Aorta (tissue), 5 donors: ENCODE measurements at regions not wholly inside any gene's neighbourhood (a gene's known extent, or its start where the extent isn't known, plus 50 kb on each side); places are given as distances from the start of the nearest gene placed in this dataset.
"Not testable (repeated sequence)": the region's sequence is repeated elsewhere in the genome, so short reads cannot be mapped to it uniquely, and the experiment has no call there.

Experiments used
- ATAC-seq: fragments of 200-7000 bp; cut with Tn5 transposase; one replicate; pipeline ENCODE4 v1.9.1; 2022; ENCODE audit warnings: moderate library complexity; ENCODE audit not compliant: low FRiP score
- DNase-seq, 2 donors: peaks; one replicate each; pipeline ENCODE4 v3.0.0-alpha.2; 2020
- H3K27ac ChIP-seq, 2 donors: one replicate each; pipeline ENCODE4 v1.5.1; 2013; ENCODE audit warnings: low read length in 2 of 2, mild to moderate bottlenecking in 2 of 2, moderate library complexity in 2 of 2, control low read depth in 1 of 2, inconsistent platforms in 1 of 2, low read depth in 1 of 2
- H3K27me3 ChIP-seq, 2 donors: one replicate each; pipeline ENCODE4 v1.6.1; 2013; ENCODE audit warnings: control low read depth in 1 of 2, low read length in 1 of 2, mild to moderate bottlenecking in 1 of 2, moderate library complexity in 1 of 2; ENCODE audit not compliant: insufficient read depth in 2 of 2, control insufficient read depth in 1 of 2
- H3K36me3 ChIP-seq, 2 donors: one replicate each; pipeline ENCODE4 v1.6.1; 2013; ENCODE audit warnings: control low read depth in 1 of 2, low read length in 1 of 2, mild to moderate bottlenecking in 1 of 2; ENCODE audit not compliant: insufficient read depth in 2 of 2, control insufficient read depth in 1 of 2
- H3K4me1 ChIP-seq, 2 donors: one replicate each; pipeline ENCODE4 v1.6.1; 2013; ENCODE audit warnings: low read length in 2 of 2, control low read depth in 1 of 2, mild to moderate bottlenecking in 1 of 2, moderate library complexity in 1 of 2; ENCODE audit not compliant: insufficient read depth in 2 of 2, control insufficient read depth in 1 of 2
- H3K4me3 ChIP-seq, 2 donors: one replicate each; pipeline ENCODE4 v1.5.1; 2013; ENCODE audit warnings: low read length in 2 of 2, control low read depth in 1 of 2, mild to moderate bottlenecking in 1 of 2
- H3K9me3 ChIP-seq: one replicate; pipeline ENCODE4 v1.6.1; 2013; ENCODE audit warnings: mild to moderate bottlenecking, low read length; ENCODE audit not compliant: control insufficient read depth
- WGBS, 2 donors: extraction: QIAGEN DNeasy Blood & Tissue Kit; methylation state at CpG; one replicate each; pipeline ENCODE4 v1.1.7; 2013; 5-methylcytosine and 5-hydroxymethylcytosine counted together
- intact Hi-C, 2 donors: fragments of 100-400 bp; cut with DNase I; formaldehyde crosslinking; loops; one replicate each; pipeline versions ENCODE4 v1.14.2 to v1.15.0; 2022
- donor health status: healthy with polysubstance abuse.
- donor health status: Bipolar disorder and iron deficiency.
- donor health status: DM: no; HTN: no; CAD: no.
- donor health status: DM: no; HTN: no; CAD: no.
- donor health status: DM: yes; HTN: yes; CAD: no.

DNA sequence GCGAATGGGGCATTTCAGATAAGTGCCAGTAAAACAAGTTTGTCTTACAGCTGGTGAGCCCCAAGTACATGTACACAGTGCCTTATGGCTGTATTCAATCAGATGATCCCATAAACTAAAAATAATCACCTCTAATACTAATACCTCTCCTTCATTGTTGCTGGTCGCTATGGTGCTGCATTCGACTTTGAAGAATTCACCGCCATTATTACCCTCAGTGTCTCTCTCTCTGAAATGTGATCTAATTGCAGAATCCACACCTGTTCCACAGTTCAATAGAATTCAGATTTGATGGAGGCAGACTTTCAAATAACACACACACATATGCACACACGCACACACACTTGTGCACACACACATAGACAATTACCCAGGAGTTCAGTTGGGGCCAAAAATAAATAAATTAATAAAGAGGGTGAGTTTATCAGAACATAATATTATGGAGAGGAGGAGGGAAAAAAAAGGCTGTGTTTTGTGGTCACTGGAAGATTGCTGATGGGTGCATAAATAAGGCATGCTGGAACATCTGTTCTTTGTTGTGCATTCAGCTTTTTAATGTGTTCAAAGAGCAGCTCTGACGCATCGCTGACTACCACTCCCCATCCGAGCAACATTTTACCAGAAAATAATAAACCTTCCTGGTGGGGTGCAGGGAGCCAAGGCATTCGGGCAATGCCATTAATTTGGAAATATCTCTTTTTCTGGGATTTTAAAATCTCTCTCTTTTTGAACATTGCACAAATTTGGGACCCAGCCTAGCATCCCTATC lies 235.7 kb downstream of the SATB1 start:
- ATAC-seq (no peak), DNase-seq (no peak)
- no peaks in the 10 kb centered on the region for H3K36me3 ChIP-seq
- no peak overlapping the region for H3K4me3 ChIP-seq
- no peak overlapping the region for H3K27ac ChIP-seq
- 77 to 84% methylated on average over 9 of the region's 9 CpGs for whole genome bisulfite sequencing, 2 donors
- intact Hi-C loops: no loop called here
- no peaks in the 10 kb centered on the region for H3K4me1 ChIP-seq
- H3K9me3 ChIP-seq: no peaks in the 10 kb centered on the region
- H3K27me3 ChIP-seq: no peaks in the 10 kb centered on the region

- WGBS, 2 donors: 54 to 56% methylated on average over 3 of the region's 3 CpGs
- no peaks in the 10 kb centered on the region for H3K27me3 ChIP-seq
- H3K9me3 ChIP-seq: no peaks in the 10 kb centered on the region
- H3K4me1 ChIP-seq: no peaks in the 10 kb centered on the region
- no peak overlapping the region for H3K27ac ChIP-seq
- H3K36me3 ChIP-seq: no peaks in the 10 kb centered on the region
- no peak for DNase-seq
- intact Hi-C loops: no loop called here
- no peak overlapping the region for H3K4me3 ChIP-seq
- ATAC-seq: no peak
Observed at GRCh38 chr3:18188491-18188890, 236.6 kb downstream of the SATB1 start.

- Histone ChIP-seq H3K27ac (no peak overlapping the region), H3K9me3 (no peaks in the 10 kb centered on the region), H3K4me3 (no peak overlapping the region), H3K4me1 (no peaks in the 10 kb centered on the region), H3K36me3 (no peaks in the 10 kb centered on the region), H3K27me3 (no peaks in the 10 kb centered on the region)
- intact Hi-C loops: no loop called here
- ATAC-seq: no peak
- 91 to 95% methylated on average over 1 of the region's 1 CpG for WGBS, 2 donors
- DNase-seq: no peak
Observed at GRCh38 chr3:18185624-18186023, 239.5 kb downstream of the SATB1 start.

DNA sequence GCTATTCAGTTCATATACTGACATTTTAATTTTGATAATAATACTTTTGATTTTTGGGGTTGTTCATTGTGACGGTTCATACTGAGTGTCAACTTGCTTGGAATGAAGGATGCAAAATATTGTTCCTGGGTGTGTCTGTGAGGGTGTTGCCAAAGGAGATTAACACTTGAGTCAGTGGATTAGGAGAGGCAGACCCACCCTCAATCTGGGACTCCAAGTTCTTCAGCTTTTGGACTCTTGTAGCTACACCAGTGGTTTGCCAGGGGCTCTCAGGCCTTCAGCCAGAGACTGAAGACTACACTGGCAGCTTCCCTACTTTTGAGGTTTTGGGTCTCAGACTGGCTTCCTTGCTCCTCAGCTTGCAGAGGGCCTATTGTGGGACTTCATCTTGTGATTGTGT lies 242.2 kb downstream of the SATB1 start:
- H3K4me3 ChIP-seq, H3K4me1 ChIP-seq, H3K27me3 ChIP-seq, H3K9me3 ChIP-seq, H3K36me3 ChIP-seq, DNase-seq, H3K27ac ChIP-seq, intact Hi-C loops, ATAC-seq: not testable (repeated sequence)
- WGBS, 2 donors: 82 to 89% methylated on average over 1 of the region's 1 CpG

DNA sequence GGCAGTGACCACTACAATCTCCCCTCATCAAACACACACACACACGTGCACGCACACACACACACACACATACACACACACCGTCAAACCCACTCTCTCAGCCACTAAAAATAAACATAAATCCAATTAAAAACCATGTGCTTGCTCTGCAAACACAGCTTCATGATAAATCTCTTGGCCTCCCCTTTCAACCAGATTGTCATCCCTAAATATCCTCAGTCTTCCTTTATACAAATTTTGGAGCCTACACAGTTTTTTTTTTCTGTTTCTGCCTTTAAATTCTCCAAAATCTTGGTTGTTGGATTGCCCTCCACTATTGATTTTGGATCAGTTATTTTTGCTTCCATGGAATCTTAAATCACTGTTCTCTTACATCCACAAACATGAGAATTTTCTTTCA lies 245.6 kb downstream of the SATB1 start:
- Histone ChIP-seq H3K36me3 (no peaks in the 10 kb centered on the region), H3K4me1 (no peaks in the 10 kb centered on the region), H3K27ac (no peak overlapping the region), H3K4me3 (no peak overlapping the region), H3K9me3 (no peaks in the 10 kb centered on the region), H3K27me3 (no peaks in the 10 kb centered on the region)
- intact Hi-C loops: no loop called here
- DNase-seq (no peak), ATAC-seq (no peak)
- 34 to 55% methylated on average over 3 of the region's 3 CpGs for WGBS, 2 donors

- no peaks in the 10 kb centered on the region for H3K36me3 ChIP-seq
- H3K9me3 ChIP-seq: no peaks in the 10 kb centered on the region
- no peak overlapping the region for H3K27ac ChIP-seq
- intact Hi-C loops: no loop called here
- H3K4me1 ChIP-seq: no peaks in the 10 kb centered on the region
- no peak overlapping the region for H3K4me3 ChIP-seq
- no peak for DNase-seq
- no peaks in the 10 kb centered on the region for H3K27me3 ChIP-seq
- 56 to 70% methylated on average over 4 of the region's 4 CpGs for WGBS, 2 donors
- no peak for ATAC-seq
Observed at GRCh38 chr3:18177271-18177670, 247.9 kb downstream of the SATB1 start.

DNA sequence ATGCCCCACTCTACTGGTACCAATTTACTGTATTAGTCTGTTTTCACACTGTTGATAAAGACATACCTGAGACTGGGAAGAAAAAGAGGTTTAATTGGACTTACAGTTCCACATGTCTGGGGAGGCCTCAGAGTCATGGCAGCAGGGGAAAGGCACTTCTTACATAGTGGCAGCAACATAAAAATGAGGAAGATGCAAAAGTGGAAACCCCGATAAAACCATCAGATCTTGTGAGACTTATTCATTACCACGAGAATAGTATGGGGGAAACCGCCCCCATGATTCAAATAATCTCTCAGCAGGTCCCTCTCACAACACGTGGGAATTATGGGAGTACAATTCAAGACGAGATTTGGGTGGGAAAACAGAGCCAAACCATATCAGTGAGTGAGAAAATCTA lies 251.2 kb downstream of the SATB1 start:
- intact Hi-C loops, H3K4me3 ChIP-seq, H3K27ac ChIP-seq, H3K9me3 ChIP-seq, ATAC-seq, H3K36me3 ChIP-seq, H3K4me1 ChIP-seq, H3K27me3 ChIP-seq, DNase-seq: not testable (repeated sequence)
- 57 to 64% methylated on average over 5 of the region's 5 CpGs for WGBS, 2 donors

DNA sequence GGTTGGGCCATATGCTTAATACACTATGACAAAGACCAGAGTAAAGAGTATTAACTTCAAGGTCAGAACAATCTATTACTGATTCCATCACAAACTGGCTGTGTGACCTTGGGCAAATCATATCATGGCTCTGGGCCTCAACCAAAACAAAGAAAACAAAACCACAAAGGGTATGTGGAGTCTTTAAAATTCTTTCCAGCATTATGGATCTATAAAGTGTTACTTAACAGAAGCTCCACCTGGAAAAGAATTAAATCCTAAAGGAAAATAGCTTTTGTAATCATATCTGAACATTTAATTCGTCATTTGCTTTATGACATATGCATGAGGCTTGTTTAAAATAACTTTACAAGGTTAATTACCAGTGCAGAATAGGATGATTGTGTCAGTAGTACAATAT lies 265.5 kb downstream of the SATB1 start:
- no peak overlapping the region for H3K27ac ChIP-seq
- intact Hi-C loops: no loop called here
- no peaks in the 10 kb centered on the region for H3K4me1 ChIP-seq
- H3K4me3 ChIP-seq: no peak overlapping the region
- ATAC-seq: no peak
- no peaks in the 10 kb centered on the region for H3K36me3 ChIP-seq
- no peaks in the 10 kb centered on the region for H3K9me3 ChIP-seq
- H3K27me3 ChIP-seq: no peaks in the 10 kb centered on the region
- DNase-seq: no peak
- 17 to 18% methylated on average over 1 of the region's 1 CpG for WGBS, 2 donors

DNA sequence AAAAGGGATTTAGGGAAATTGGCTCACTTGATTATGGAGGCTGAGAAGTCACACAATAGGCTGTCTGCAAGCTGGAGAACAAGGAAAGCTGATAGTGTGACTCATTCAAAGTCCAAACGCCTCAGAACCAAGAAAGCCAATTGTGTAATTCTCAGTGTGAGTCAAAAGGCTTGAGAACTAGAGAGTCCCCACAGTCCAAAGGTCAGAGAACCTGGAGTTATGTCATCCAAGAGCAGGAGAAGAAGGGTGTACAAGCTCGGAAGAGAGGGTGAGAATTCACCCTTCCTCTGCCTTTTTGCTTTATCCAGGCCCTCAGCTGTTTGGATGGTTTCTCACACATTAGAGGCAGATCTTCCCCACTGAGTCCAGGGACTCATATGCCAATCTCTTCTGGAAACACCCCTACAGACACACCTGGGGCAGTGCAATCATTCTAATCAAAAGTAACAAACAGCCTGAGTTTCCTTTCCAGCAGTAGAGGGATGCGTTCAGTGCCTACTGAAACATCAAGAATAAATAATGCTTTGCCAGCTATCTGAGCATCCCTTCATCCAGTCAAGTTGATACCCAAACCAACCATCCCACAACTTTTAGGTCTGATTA lies 271.5 kb downstream of the SATB1 start:
- no peak overlapping the region for H3K4me3 ChIP-seq
- no peak for DNase-seq
- no peaks in the 10 kb centered on the region for H3K27me3 ChIP-seq
- H3K27ac ChIP-seq: no peak overlapping the region
- intact Hi-C loops: no loop called here
- no peak for ATAC-seq
- no peaks in the 10 kb centered on the region for H3K36me3 ChIP-seq
- 42 to 49% methylated on average over 3 of the region's 3 CpGs for WGBS, 2 donors
- no peaks in the 10 kb centered on the region for H3K4me1 ChIP-seq
- no peaks in the 10 kb centered on the region for H3K9me3 ChIP-seq
